ENCODE measurements at regions not wholly inside any gene's neighbourhood (a gene's known extent, or its start where the extent isn't known, plus 50 kb on each side); places are given as distances from the start of the nearest gene placed in this dataset.

GRCh38 chr6:21331235-21331634 lies 262.3 kb upstream of the SOX4 start:
- TF ChIP-seq CTCF (IDR thresholded peaks at IDR 0.05) (no peak), POLR2AphosphoS5 (IDR thresholded peaks at IDR 0.05) (peak in 1 of 2 donors; percentile 35), POLR2A (IDR thresholded peaks at IDR 0.05) (no peak), EP300 (IDR thresholded peaks at IDR 0.05) (no peak)
